H9 (cell line): ENCODE measurements at regions not wholly inside any gene's neighbourhood (a gene's known extent, or its start where the extent isn't known, plus 50 kb on each side); places are given as distances from the start of the nearest gene placed in this dataset.

Experiments
- DNase-seq: peaks from one replicate; pipeline ENCODE4 v3.0.0-alpha.2; 2017
- H2AFZ ChIP-seq: one replicate; pipeline ENCODE4 v1.6.1; 2013; ENCODE audit warnings: mild to moderate bottlenecking, low read length, control low read depth, moderate library complexity
- H2AK5ac ChIP-seq: 2 replicates; pipeline ENCODE4 v1.6.1; 2013; ENCODE audit warnings: low read length, control low read depth, mixed read lengths; ENCODE audit not compliant: insufficient read length
- H2BK120ac ChIP-seq: one replicate; pipeline ENCODE4 v1.6.1; 2013; ENCODE audit warnings: low read depth, mild to moderate bottlenecking, low read length, control low read depth, inconsistent platforms; ENCODE audit not compliant: poor library complexity, severe bottlenecking
- H2BK12ac ChIP-seq: 2 replicates; pipeline ENCODE4 v1.6.1; 2013; ENCODE audit warnings: low read length, control low read depth, mixed read lengths, low read depth; ENCODE audit not compliant: insufficient read length
- H2BK15ac ChIP-seq: 2 replicates; pipeline ENCODE4 v1.6.1; 2013; ENCODE audit warnings: low read depth, low read length, control low read depth
- H2BK20ac ChIP-seq: one replicate; pipeline ENCODE4 v1.6.1; 2013; ENCODE audit warnings: low read depth, mild to moderate bottlenecking, low read length, control low read depth, inconsistent platforms; ENCODE audit not compliant: poor library complexity, severe bottlenecking
- H2BK5ac ChIP-seq: 2 replicates; pipeline ENCODE4 v1.6.1; 2013; ENCODE audit warnings: low read length, control low read depth, mixed read lengths; ENCODE audit not compliant: insufficient read length
- H3K14ac ChIP-seq: 2 replicates; pipeline ENCODE4 v1.6.1; 2013; ENCODE audit warnings: low read length, control low read depth; ENCODE audit not compliant: insufficient read depth
- H3K18ac ChIP-seq: 2 replicates; pipeline ENCODE4 v1.6.1; 2013; ENCODE audit warnings: low read depth, mild to moderate bottlenecking, mixed read lengths, low read length, control low read depth; ENCODE audit not compliant: insufficient read length
- H3K23ac ChIP-seq: 2 replicates; pipeline ENCODE4 v1.6.1; 2013; ENCODE audit warnings: low read length, control low read depth, mixed read lengths, low read depth; ENCODE audit not compliant: insufficient read length
- H3K23me2 ChIP-seq: 2 replicates; pipeline ENCODE4 v1.6.1; 2013; ENCODE audit warnings: low read depth, mild to moderate bottlenecking, mixed read lengths, low read length, control low read depth; ENCODE audit not compliant: insufficient read length, poor library complexity, severe bottlenecking
- H3K27ac ChIP-seq: 2 replicates; pipeline ENCODE4 v1.5.1; 2013; ENCODE audit warnings: low read length, control low read depth, mixed read lengths, low read depth; ENCODE audit not compliant: insufficient read length
- H3K27me3 ChIP-seq: 2 replicates; pipeline ENCODE4 v1.6.1; 2013; ENCODE audit warnings: low read length, control low read depth, inconsistent platforms; ENCODE audit not compliant: insufficient read depth
- H3K4ac ChIP-seq: 2 replicates; pipeline ENCODE4 v1.6.1; 2013; ENCODE audit warnings: low read depth, mild to moderate bottlenecking, control low read depth, inconsistent platforms, low read length, moderate library complexity
- H3K4me1 ChIP-seq: 2 replicates; pipeline ENCODE4 v1.6.1; 2013; ENCODE audit warnings: low read length, control low read depth, inconsistent platforms; ENCODE audit not compliant: insufficient read depth
- H3K4me2 ChIP-seq: 2 replicates; pipeline ENCODE4 v1.6.1; 2013; ENCODE audit warnings: low read length, control low read depth, mixed read lengths; ENCODE audit not compliant: insufficient read length, insufficient read depth
- H3K56ac ChIP-seq: 2 replicates; pipeline ENCODE4 v1.6.1; 2013; ENCODE audit warnings: low read depth, mild to moderate bottlenecking, mixed read lengths, low read length, control low read depth; ENCODE audit not compliant: insufficient read length
- H3K79me1 ChIP-seq: 2 replicates; pipeline ENCODE4 v1.6.1; 2013; ENCODE audit warnings: low read depth, mild to moderate bottlenecking, moderate library complexity, low read length, control low read depth, inconsistent platforms; ENCODE audit not compliant: insufficient read depth, poor library complexity, severe bottlenecking
- H3K79me2 ChIP-seq: 2 replicates; pipeline ENCODE4 v1.6.1; 2013; ENCODE audit warnings: low read length, control low read depth, inconsistent platforms; ENCODE audit not compliant: insufficient read depth
- H3K9ac ChIP-seq: 2 replicates; pipeline ENCODE4 v1.6.1; 2013; ENCODE audit warnings: low read length, control low read depth, mixed read lengths; ENCODE audit not compliant: insufficient read length; ENCODE audit errors: extremely low read depth
- H3K9me3 ChIP-seq: one replicate; pipeline ENCODE4 v1.6.1; 2013; ENCODE audit warnings: low read depth, low read length, inconsistent platforms; ENCODE audit not compliant: control insufficient read depth
- H3T11ph ChIP-seq: one replicate; pipeline ENCODE4 v1.6.1; 2013; ENCODE audit warnings: mild to moderate bottlenecking, low read length, control low read depth, inconsistent platforms
- H4K20me1 ChIP-seq: one replicate; pipeline ENCODE4 v1.6.1; 2013; ENCODE audit not compliant: control insufficient read depth, insufficient read length, insufficient read depth
- H4K5ac ChIP-seq: 2 replicates; pipeline ENCODE4 v1.6.1; 2013; ENCODE audit warnings: low read depth, mild to moderate bottlenecking, mixed read lengths, low read length, control low read depth; ENCODE audit not compliant: insufficient read length
- H4K8ac ChIP-seq: replicated peaks from 2 replicates; pipeline ENCODE4 v1.6.1; 2013; ENCODE audit warnings: low read length, control low read depth, mixed read lengths, low read depth; ENCODE audit not compliant: insufficient read length
- H4K91ac ChIP-seq: 2 replicates; pipeline ENCODE4 v1.6.1; 2013; ENCODE audit warnings: low read depth, mild to moderate bottlenecking, moderate library complexity, mixed read lengths, low read length, control low read depth; ENCODE audit not compliant: insufficient read length
- H3K27ac Mint-ChIP-seq, 3 experiments: 2 replicates in 2 of 3; 3 replicates in 1 of 3; pipeline ENCODE4 v1.8.0; 2020 to 2021; ENCODE audit warnings: mixed read lengths in 3 of 3, mild to moderate bottlenecking in 1 of 3, moderate library complexity in 1 of 3
- H3K27me3 Mint-ChIP-seq: 2 replicates; pipeline ENCODE4 v1.8.0; 2021; ENCODE audit warnings: low read depth, mild to moderate bottlenecking, moderate library complexity, mixed read lengths
- H3K36me3 Mint-ChIP-seq, 3 experiments: 2 replicates in 2 of 3; 3 replicates in 1 of 3; pipeline ENCODE4 v1.8.0; 2020 to 2021; ENCODE audit warnings: low read depth in 3 of 3, mixed read lengths in 3 of 3; ENCODE audit not compliant: insufficient read depth in 1 of 3
- H3K4me1 Mint-ChIP-seq, 2 experiments: 2 replicates each; pipeline ENCODE4 v1.8.0; 2020; ENCODE audit warnings: mixed read lengths in 2 of 2
- H3K4me3 Mint-ChIP-seq, 2 experiments: 2 replicates in 1 of 2; 3 replicates in 1 of 2; pipeline ENCODE4 v1.8.0; 2020 to 2021; ENCODE audit warnings: mild to moderate bottlenecking in 2 of 2, mixed read lengths in 2 of 2, moderate library complexity in 1 of 2
- H3K9me3 Mint-ChIP-seq, 2 experiments: 2 replicates in 1 of 2; 3 replicates in 1 of 2; pipeline ENCODE4 v1.8.0; 2020; ENCODE audit warnings: mild to moderate bottlenecking in 2 of 2, mixed read lengths in 2 of 2, moderate library complexity in 1 of 2
- CTCF ChIP-seq: fragments of 200-600 bp; sonication (generic); conservative IDR thresholded peaks from 3 replicates; pipeline ENCODE4 v1.8.0; 2021; ENCODE audit warnings: antibody characterized with exemption, mild to moderate bottlenecking
- WGBS: extraction: QIAGEN DNeasy Blood & Tissue Kit; methylation state at CpG from one replicate; pipeline ENCODE4 v1.1.7; 2013; ENCODE audit warnings: missing lambda C conversion rate, low lambda C conversion rate, mixed read lengths; ENCODE audit not compliant: insufficient read length; ENCODE audit errors: extremely low coverage; 5-methylcytosine and 5-hydroxymethylcytosine counted together

GRCh38 chr2:217709478-217710210 is 293.2 kb downstream of the TNS1 start:
- H4K91ac ChIP-seq = no peak overlapping the region
- H3K56ac ChIP-seq = no peak overlapping the region
- no peak overlapping the region for H3T11ph ChIP-seq
- DNase-seq = no peak
- no peaks in the 10 kb centered on the region; a peak in 1 of 7 replicates for H3K36me3 Mint-ChIP-seq
- no peak overlapping the region for H2BK20ac ChIP-seq
- no peak overlapping the region for H2BK12ac ChIP-seq
- no peak overlapping the region; the same call in 1 of the 2 replicates for H2BK15ac ChIP-seq
- peaks cover 11 to 12% of the 10 kb centered on the region in 2 experiments for H3K4me1 Mint-ChIP-seq
- H3K27me3 ChIP-seq = no peaks in the 10 kb centered on the region
- H3K79me2 ChIP-seq = no peaks in the 10 kb centered on the region
- no peak overlapping the region for H2AFZ ChIP-seq
- H3K18ac ChIP-seq = no peak overlapping the region
- TF ChIP-seq CTCF = no peak
- no peak overlapping the region for H3K4ac ChIP-seq
- H2AK5ac ChIP-seq = no peak overlapping the region
- no peak overlapping the region for H3K27ac ChIP-seq
- H3K4me3 Mint-ChIP-seq = no peak overlapping the region
- no peak overlapping the region for H3K4me2 ChIP-seq
- H3K9me3 Mint-ChIP-seq = no peaks in the 10 kb centered on the region
- H2BK5ac ChIP-seq = no peak overlapping the region
- H3K79me1 ChIP-seq = no peaks in the 10 kb centered on the region
- H3K9me3 ChIP-seq = no peaks in the 10 kb centered on the region
- no peak overlapping the region; the same call in 1 of the 2 replicates for H3K14ac ChIP-seq
- no peak overlapping the region for H2BK120ac ChIP-seq
- no peak overlapping the region for H3K27ac Mint-ChIP-seq
- no peaks in the 10 kb centered on the region for H3K4me1 ChIP-seq
- no peaks in the 10 kb centered on the region for H4K20me1 ChIP-seq
- no peak overlapping the region for H3K23ac ChIP-seq
- no CpG with 5 or more reads among the region's 3 CpGs for WGBS
- no peak overlapping the region for H4K8ac ChIP-seq
- no peak overlapping the region for H4K5ac ChIP-seq
- H3K27me3 Mint-ChIP-seq = peaks cover 13% of the 10 kb centered on the region
- H3K23me2 ChIP-seq = no peaks in the 10 kb centered on the region
- no peak overlapping the region for H3K9ac ChIP-seq
